ENCODE measurements at regions not wholly inside any gene's neighbourhood (a gene's known extent, or its start where the extent isn't known, plus 50 kb on each side); places are given as distances from the start of the nearest gene placed in this dataset.

DNA sequence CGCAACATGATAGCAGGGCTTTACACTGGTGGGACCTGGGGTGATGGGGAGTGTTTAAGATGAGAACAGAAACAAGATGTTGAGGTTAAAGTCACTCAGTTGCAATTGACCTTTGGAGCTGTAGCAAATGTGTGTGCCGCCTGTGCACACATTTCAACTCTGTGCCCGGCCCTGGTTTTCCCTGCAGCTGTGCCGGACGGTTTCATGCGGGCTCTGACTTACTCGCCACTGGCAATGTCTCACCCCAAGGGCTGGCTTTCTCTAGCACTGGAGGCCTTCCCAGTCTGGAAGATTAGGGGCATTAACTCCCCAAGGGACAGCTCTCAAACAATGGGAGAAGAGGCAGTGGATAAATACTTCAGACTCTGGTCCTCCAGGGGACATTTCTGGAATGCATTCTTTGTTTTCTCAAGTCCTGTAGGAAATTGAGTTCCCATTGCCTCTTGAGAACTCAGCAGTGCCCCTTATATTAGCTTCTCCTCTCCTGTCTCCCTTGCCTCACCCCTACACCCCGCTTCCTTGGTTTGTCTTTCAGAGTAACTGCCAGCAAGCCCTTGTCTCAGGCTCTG is 152.5 kb downstream of the EDEM1 start:
- no peak for DNase-seq
- Histone ChIP-seq H3K4me3 (no peak overlapping the region), H3K4me1 (replicated peaks; ENCODE audit: insufficient read depth) (no peaks in the 10 kb centered on the region), H3K79me2 (ENCODE audit: low read depth) (no peaks in the 10 kb centered on the region), H3F3A (ENCODE audit: insufficient read depth, low read depth) (no peaks in the 10 kb centered on the region), H3K9me3 (ENCODE audit: insufficient read depth, low read depth) (no peaks in the 10 kb centered on the region), H3K27me3 (ENCODE audit: insufficient read depth, low read depth) (no peaks in the 10 kb centered on the region), H3K4me2 (no peak overlapping the region), H3K9me2 (ENCODE audit: insufficient read depth) (no peaks in the 10 kb centered on the region), H3K27ac (no peak overlapping the region), H4K20me1 (ENCODE audit: insufficient read depth) (no peaks in the 10 kb centered on the region), H3K36me3 (ENCODE audit: low read depth) (no peaks in the 10 kb centered on the region), H2AFZ (no peak overlapping the region)
- intact Hi-C loops (cut with micrococcal nuclease; ENCODE audit: unreplicated experiment), result no loop called here
- CTCF ChIA-PET, result no interaction called here
- TF ChIP-seq EZH2 (IDR thresholded peaks at IDR 0.05; ENCODE audit: low read depth), result no peak
- TF ChIP-seq, protein P1, sequence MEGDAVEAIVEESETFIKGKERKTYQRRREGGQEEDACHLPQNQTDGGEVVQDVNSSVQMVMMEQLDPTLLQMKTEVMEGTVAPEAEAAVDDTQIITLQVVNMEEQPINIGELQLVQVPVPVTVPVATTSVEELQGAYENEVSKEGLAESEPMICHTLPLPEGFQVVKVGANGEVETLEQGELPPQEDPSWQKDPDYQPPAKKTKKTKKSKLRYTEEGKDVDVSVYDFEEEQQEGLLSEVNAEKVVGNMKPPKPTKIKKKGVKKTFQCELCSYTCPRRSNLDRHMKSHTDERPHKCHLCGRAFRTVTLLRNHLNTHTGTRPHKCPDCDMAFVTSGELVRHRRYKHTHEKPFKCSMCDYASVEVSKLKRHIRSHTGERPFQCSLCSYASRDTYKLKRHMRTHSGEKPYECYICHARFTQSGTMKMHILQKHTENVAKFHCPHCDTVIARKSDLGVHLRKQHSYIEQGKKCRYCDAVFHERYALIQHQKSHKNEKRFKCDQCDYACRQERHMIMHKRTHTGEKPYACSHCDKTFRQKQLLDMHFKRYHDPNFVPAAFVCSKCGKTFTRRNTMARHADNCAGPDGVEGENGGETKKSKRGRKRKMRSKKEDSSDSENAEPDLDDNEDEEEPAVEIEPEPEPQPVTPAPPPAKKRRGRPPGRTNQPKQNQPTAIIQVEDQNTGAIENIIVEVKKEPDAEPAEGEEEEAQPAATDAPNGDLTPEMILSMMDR (conservative IDR thresholded peaks at IDR 0.05), result no peak
- no TSS peak for BruUV-seq (replicated peaks)
- POLR2A ChIA-PET (ENCODE audit: unreplicated experiment), result no interaction called here

DNA sequence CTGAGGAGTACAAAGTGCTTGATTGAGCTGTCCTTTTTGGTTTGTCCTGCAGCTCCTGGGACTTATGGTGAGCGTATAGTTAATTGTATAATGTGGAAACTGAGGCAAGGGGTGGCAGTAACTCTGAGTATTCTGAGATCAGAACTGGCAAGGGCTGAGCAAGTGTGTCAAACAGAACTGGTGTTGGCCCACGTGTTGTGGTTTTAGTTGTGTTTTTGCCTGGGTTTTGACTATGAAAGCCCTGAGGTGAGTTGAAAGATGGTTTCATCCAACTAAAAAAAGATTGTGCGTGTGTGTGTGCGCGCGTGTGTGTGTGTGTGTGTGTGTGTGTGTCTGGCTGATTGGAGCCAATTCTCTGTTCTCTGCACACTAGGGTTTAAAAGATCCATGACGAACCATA is 154.1 kb downstream of the EDEM1 start:
- Histone ChIP-seq H3K4me3 (no peak overlapping the region), H3K9me2 (ENCODE audit: insufficient read depth) (no peaks in the 10 kb centered on the region), H3F3A (ENCODE audit: insufficient read depth, low read depth) (no peaks in the 10 kb centered on the region), H3K36me3 (ENCODE audit: low read depth) (no peaks in the 10 kb centered on the region), H3K9me3 (ENCODE audit: insufficient read depth, low read depth) (no peaks in the 10 kb centered on the region), H4K20me1 (ENCODE audit: insufficient read depth) (no peaks in the 10 kb centered on the region), H2AFZ (no peak overlapping the region), H3K4me2 (no peak overlapping the region), H3K27ac (no peak overlapping the region), H3K79me2 (ENCODE audit: low read depth) (no peaks in the 10 kb centered on the region), H3K27me3 (ENCODE audit: insufficient read depth, low read depth) (no peaks in the 10 kb centered on the region), H3K4me1 (replicated peaks; ENCODE audit: insufficient read depth) (no peaks in the 10 kb centered on the region)
- ChIA-PET CTCF (no interaction called here), POLR2A (ENCODE audit: unreplicated experiment) (no interaction called here)
- no peak for TF ChIP-seq EZH2 (IDR thresholded peaks at IDR 0.05; ENCODE audit: low read depth)
- TF ChIP-seq, protein P1 (conservative IDR thresholded peaks at IDR 0.05), result no peak
- intact Hi-C loops (cut with micrococcal nuclease; ENCODE audit: unreplicated experiment), result no loop called here
- no peak for DNase-seq
- no TSS peak for BruUV-seq (replicated peaks)

DNA sequence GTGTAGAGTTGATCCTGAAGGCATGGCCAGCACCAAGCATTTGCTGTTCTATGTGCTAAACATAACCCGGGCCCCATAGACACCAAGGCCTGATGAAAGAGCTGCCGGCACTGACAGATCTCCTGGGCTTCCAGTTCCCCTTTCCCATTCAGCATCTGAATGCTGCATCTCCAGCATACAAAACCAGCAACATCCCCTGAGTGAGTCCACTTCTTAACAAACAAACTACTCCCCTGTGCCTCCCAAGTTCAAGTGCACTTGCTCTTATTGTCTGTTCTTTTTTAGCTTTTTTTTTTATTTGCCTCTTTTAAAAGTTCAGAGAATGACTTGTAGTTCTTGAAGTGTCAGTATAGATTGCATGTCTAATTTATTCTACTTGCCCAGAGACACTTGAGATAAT is 156.0 kb downstream of the EDEM1 start:
- H3K79me2 ChIP-seq (ENCODE audit: low read depth), result no peaks in the 10 kb centered on the region
- DNase-seq, result no peak
- no peak overlapping the region for H3K4me3 ChIP-seq
- no peak overlapping the region for H2AFZ ChIP-seq
- POLR2A ChIA-PET (ENCODE audit: unreplicated experiment), result no interaction called here
- H3K9me2 ChIP-seq (ENCODE audit: insufficient read depth), result no peaks in the 10 kb centered on the region
- no peaks in the 10 kb centered on the region for H3K36me3 ChIP-seq (ENCODE audit: low read depth)
- CTCF ChIA-PET, result no interaction called here
- H4K20me1 ChIP-seq (ENCODE audit: insufficient read depth), result no peaks in the 10 kb centered on the region
- BruUV-seq (replicated peaks), result no TSS peak
- H3K4me1 ChIP-seq (replicated peaks; ENCODE audit: insufficient read depth), result no peaks in the 10 kb centered on the region
- no peak overlapping the region for H3K27ac ChIP-seq
- intact Hi-C loops (cut with micrococcal nuclease; ENCODE audit: unreplicated experiment), result no loop called here
- H3K27me3 ChIP-seq (ENCODE audit: insufficient read depth, low read depth), result no peaks in the 10 kb centered on the region
- H3K4me2 ChIP-seq, result no peak overlapping the region
- no peaks in the 10 kb centered on the region for H3K9me3 ChIP-seq (ENCODE audit: insufficient read depth, low read depth)
- TF ChIP-seq EZH2 (IDR thresholded peaks at IDR 0.05; ENCODE audit: low read depth), result no peak
- TF ChIP-seq, protein P1 (conservative IDR thresholded peaks at IDR 0.05), result no peak
- no peaks in the 10 kb centered on the region for H3F3A ChIP-seq (ENCODE audit: insufficient read depth, low read depth)
